ENCODE measurements at regions not wholly inside any gene's neighbourhood (a gene's known extent, or its start where the extent isn't known, plus 50 kb on each side); places are given as distances from the start of the nearest gene placed in this dataset.

- intact Hi-C loops (cut with micrococcal nuclease; ENCODE audit: unreplicated experiment), result no loop called here
- Histone ChIP-seq H3K27ac (ENCODE audit: low read depth, low read length, poor library complexity, severe bottlenecking) (no peak overlapping the region), H3K36me3 (ENCODE audit: insufficient read depth, low read length, poor library complexity, severe bottlenecking) (no peaks in the 10 kb centered on the region), H3K4me1 (ENCODE audit: insufficient read depth, low read length, poor library complexity, severe bottlenecking) (no peaks in the 10 kb centered on the region), H3K9me3 (ENCODE audit: low read depth, low read length, poor library complexity, severe bottlenecking) (peaks cover 5% of the 10 kb centered on the region), H3K27me3 (replicated peaks; ENCODE audit: insufficient read depth, low read depth, low read length, poor library complexity) (no peaks in the 10 kb centered on the region), H3K4me3 (ENCODE audit: low read depth, low read length, poor library complexity, severe bottlenecking) (no peak overlapping the region)
- ChIA-PET POLR2A (ENCODE audit: low non-redundant PET) (no interaction called here), CTCF (no interaction called here)
- TF ChIP-seq EZH2 (IDR thresholded peaks at IDR 0.05; ENCODE audit: borderline replicate concordance, low read depth, low read length, poor library complexity, severe bottlenecking), result no peak
- TF ChIP-seq, protein P1, sequence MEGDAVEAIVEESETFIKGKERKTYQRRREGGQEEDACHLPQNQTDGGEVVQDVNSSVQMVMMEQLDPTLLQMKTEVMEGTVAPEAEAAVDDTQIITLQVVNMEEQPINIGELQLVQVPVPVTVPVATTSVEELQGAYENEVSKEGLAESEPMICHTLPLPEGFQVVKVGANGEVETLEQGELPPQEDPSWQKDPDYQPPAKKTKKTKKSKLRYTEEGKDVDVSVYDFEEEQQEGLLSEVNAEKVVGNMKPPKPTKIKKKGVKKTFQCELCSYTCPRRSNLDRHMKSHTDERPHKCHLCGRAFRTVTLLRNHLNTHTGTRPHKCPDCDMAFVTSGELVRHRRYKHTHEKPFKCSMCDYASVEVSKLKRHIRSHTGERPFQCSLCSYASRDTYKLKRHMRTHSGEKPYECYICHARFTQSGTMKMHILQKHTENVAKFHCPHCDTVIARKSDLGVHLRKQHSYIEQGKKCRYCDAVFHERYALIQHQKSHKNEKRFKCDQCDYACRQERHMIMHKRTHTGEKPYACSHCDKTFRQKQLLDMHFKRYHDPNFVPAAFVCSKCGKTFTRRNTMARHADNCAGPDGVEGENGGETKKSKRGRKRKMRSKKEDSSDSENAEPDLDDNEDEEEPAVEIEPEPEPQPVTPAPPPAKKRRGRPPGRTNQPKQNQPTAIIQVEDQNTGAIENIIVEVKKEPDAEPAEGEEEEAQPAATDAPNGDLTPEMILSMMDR (conservative IDR thresholded peaks at IDR 0.05; ENCODE audit: low read depth, low read length), result no peak
- DNase-seq (ENCODE audit: low spot score), result no peak
- no TSS peak for BruUV-seq (replicated peaks)
Observed at GRCh38 chr17:72239548-72239947, 118.7 kb downstream of the SOX9 start.

GRCh38 chr17:72240333-72240732 is 119.5 kb downstream of the SOX9 start:
- no peaks in the 10 kb centered on the region for H3K4me1 ChIP-seq (ENCODE audit: insufficient read depth, low read length, poor library complexity, severe bottlenecking)
- H3K9me3 ChIP-seq (ENCODE audit: low read depth, low read length, poor library complexity, severe bottlenecking), result peaks cover 5% of the 10 kb centered on the region
- no TSS peak for BruUV-seq (replicated peaks)
- H3K4me3 ChIP-seq (ENCODE audit: low read depth, low read length, poor library complexity, severe bottlenecking), result no peak overlapping the region
- no peak overlapping the region for H3K27ac ChIP-seq (ENCODE audit: low read depth, low read length, poor library complexity, severe bottlenecking)
- no peak for DNase-seq (ENCODE audit: low spot score)
- H3K36me3 ChIP-seq (ENCODE audit: insufficient read depth, low read length, poor library complexity, severe bottlenecking), result no peaks in the 10 kb centered on the region
- intact Hi-C loops (cut with micrococcal nuclease; ENCODE audit: unreplicated experiment), result no loop called here
- ChIA-PET POLR2A (ENCODE audit: low non-redundant PET) (no interaction called here), CTCF (no interaction called here)
- no peak for TF ChIP-seq EZH2 (IDR thresholded peaks at IDR 0.05; ENCODE audit: borderline replicate concordance, low read depth, low read length, poor library complexity, severe bottlenecking)
- TF ChIP-seq, protein P1 (conservative IDR thresholded peaks at IDR 0.05; ENCODE audit: low read depth, low read length), result no peak
- H3K27me3 ChIP-seq (replicated peaks; ENCODE audit: insufficient read depth, low read depth, low read length, poor library complexity), result no peaks in the 10 kb centered on the region

DNA sequence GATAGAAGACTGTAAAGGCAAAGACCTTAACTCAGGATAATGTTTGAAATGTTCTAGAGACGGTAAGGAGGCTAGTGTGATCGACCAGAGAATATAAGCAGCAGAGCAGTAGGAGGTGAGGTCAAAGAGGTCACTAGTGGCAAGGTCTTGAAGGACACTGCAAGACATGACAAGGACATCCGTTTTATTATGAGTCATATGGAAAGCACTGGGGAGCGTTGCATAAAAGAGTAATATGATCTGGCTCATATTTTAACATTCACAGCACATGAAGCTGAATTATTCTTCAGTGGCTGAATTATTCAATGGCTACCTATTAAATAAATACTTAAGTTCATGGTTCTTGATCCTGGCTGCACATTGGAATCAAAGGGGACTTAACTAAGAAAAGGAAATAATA is 123.7 kb downstream of the SOX9 start:
- intact Hi-C loops (cut with micrococcal nuclease; ENCODE audit: unreplicated experiment), result no loop called here
- H3K36me3 ChIP-seq (ENCODE audit: insufficient read depth, low read length, poor library complexity, severe bottlenecking), result no peaks in the 10 kb centered on the region
- ChIA-PET CTCF (no interaction called here), POLR2A (ENCODE audit: low non-redundant PET) (no interaction called here)
- H3K4me1 ChIP-seq (ENCODE audit: insufficient read depth, low read length, poor library complexity, severe bottlenecking), result no peaks in the 10 kb centered on the region
- BruUV-seq (replicated peaks), result no TSS peak
- peaks cover 5% of the 10 kb centered on the region for H3K9me3 ChIP-seq (ENCODE audit: low read depth, low read length, poor library complexity, severe bottlenecking)
- no peaks in the 10 kb centered on the region for H3K27me3 ChIP-seq (replicated peaks; ENCODE audit: insufficient read depth, low read depth, low read length, poor library complexity)
- no peak overlapping the region for H3K27ac ChIP-seq (ENCODE audit: low read depth, low read length, poor library complexity, severe bottlenecking)
- DNase-seq (ENCODE audit: low spot score), result no peak
- TF ChIP-seq EZH2 (IDR thresholded peaks at IDR 0.05; ENCODE audit: borderline replicate concordance, low read depth, low read length, poor library complexity, severe bottlenecking), result no peak
- TF ChIP-seq, protein P1 (conservative IDR thresholded peaks at IDR 0.05; ENCODE audit: low read depth, low read length), result no peak
- no peak overlapping the region for H3K4me3 ChIP-seq (ENCODE audit: low read depth, low read length, poor library complexity, severe bottlenecking)

Measured in A673 (cell line).